SK-N-MC (cell line): ENCODE measurements at regions not wholly inside any gene's neighbourhood (a gene's known extent, or its start where the extent isn't known, plus 50 kb on each side); places are given as distances from the start of the nearest gene placed in this dataset.

Source experiments
- DNase-seq: peaks from one replicate; pipeline ENCODE4 v3.0.0-alpha.2; 2011; ENCODE audit warnings: low read depth, low spot score
- H3K27ac ChIP-seq: fragments of 200-600 bp; sonication (generic); 2 replicates; pipeline ENCODE4 v1.5.1; 2016; ENCODE audit warnings: mixed run types
- H3K36me3 ChIP-seq: fragments of 200-600 bp; sonication (generic); 2 replicates; pipeline ENCODE4 v1.6.1; 2017; ENCODE audit warnings: antibody characterized with exemption, low read length, mixed read lengths; ENCODE audit not compliant: insufficient read depth
- H3K4me3 ChIP-seq: fragments of 200-600 bp; sonication (generic); 2 replicates; pipeline ENCODE4 v1.5.1; 2016
- H3K9ac ChIP-seq: fragments of 200-600 bp; sonication (generic); 2 replicates; pipeline ENCODE4 v1.8.0; 2017; ENCODE audit warnings: mixed run types, mixed read lengths; ENCODE audit not compliant: insufficient read length
- H3K9me3 ChIP-seq: fragments of 200-600 bp; sonication (generic); 2 replicates; pipeline ENCODE4 v1.6.1; 2017; ENCODE audit warnings: low read depth, mild to moderate bottlenecking, antibody characterized with exemption, low read length, moderate library complexity, mixed read lengths
- EZH2 ChIP-seq: fragments of 200-600 bp; sonication (generic); IDR thresholded peaks from one replicate; pipeline ENCODE4 v1.6.1; 2017; ENCODE audit warnings: antibody characterized with exemption
- FOXP2 ChIP-seq: optimal IDR thresholded peaks from 2 replicates; pipeline ENCODE3; 2011; ENCODE audit warnings: mild to moderate bottlenecking, moderate library complexity; ENCODE audit not compliant: insufficient read depth; ENCODE audit errors: extremely low read length, control extremely low read depth
- POLR2AphosphoS5 ChIP-seq: IDR thresholded peaks from 2 replicates; pipeline ENCODE4 v1.6.1; 2012; ENCODE audit warnings: mild to moderate bottlenecking, low read depth, low read length, borderline replicate concordance

DNA sequence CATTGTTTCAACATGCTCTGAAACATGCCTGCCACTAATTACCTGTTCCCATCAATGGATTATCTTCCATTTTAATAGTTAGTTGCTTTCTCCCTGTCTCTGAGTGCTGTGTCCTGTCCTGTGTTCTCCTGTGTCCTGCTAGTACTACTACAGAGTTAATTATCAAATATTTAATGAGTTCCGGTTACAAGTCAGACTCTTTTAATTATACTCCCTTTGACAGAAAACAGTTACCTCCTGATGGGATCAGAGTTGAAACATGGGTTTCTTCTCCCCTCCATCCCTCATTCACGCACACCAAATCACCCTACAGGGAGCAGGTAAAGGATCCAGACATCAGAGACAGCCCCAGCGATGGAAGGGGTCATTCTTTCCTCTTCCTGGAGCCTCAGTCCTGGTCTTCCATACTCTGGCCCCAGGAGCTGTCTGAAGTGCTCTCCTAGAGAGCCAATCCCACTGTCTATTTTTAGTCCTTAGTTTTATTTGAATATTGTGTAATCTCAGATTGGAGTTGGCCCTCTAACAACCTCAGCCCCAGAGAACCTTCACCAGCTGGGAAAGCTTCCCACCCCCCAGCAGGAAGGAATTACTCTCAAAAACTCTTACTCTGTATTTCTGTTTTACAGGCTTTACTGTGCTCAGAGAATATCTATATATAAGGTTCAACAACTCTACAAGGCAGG lies 137.0 kb upstream of the C2CD4B start:
- Histone ChIP-seq H3K36me3 (no peaks in the 10 kb centered on the region), H3K9me3 (no peaks in the 10 kb centered on the region), H3K4me3 (no peak overlapping the region), H3K9ac (no peak overlapping the region), H3K27ac (no peak overlapping the region)
- DNase-seq = no peak
- no peak for TF ChIP-seq FOXP2

DNA sequence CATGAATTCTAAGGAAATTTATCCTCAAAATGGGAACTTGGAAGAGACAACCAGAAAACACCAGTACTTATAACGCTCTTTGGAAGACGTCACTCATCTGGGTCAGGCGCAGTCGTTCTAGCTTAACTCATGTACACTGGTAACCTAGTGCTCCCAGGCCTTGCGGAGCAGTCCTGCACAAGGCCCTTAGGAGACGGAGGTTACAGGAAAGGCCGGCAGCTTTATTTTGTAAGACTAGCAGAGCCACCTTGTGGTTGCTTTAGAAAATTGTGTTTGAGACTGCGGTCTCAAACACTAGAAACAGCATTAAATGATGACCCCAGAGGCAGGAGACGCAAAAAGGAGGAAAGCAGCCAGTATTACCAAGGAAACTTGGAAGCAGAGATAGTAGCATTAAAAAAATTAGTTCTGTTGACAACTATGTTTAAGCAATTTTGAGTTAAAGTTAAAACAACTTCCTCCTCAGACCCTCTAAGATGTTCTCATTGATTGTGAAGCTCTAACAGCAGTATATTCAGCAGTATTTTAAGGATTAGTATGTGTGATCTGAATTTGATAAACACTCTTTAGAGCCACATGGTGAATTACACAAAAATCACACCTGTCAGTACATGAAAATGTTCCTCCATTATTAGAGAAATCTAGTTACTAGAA lies 141.9 kb upstream of the C2CD4B start:
- H3K9ac ChIP-seq = no peak overlapping the region

DNA sequence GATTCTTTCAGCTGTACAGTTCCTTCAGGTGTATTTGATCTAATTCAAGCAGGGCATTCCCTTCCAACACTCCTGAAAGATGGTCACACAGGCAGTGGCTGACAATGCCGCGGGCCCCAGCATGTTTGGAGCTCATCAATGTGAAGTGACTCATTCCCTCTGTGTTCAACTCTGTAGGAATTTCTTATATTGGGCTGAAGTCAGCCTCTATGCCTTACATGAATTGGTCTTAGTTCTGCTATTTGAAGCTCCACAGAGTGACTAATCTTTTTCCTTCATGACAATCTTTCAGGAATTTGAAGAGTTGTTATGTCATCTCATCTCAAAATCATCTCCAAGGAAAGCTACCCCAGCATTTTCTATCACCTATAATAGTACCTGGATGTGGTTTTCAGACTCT lies 142.5 kb upstream of the C2CD4B start:
- no peak overlapping the region for H3K4me3 ChIP-seq
- no peaks in the 10 kb centered on the region for H3K36me3 ChIP-seq
- TF ChIP-seq FOXP2 = no peak
- DNase-seq = no peak
- H3K9me3 ChIP-seq = no peaks in the 10 kb centered on the region
- no peak overlapping the region for H3K9ac ChIP-seq
- no peak overlapping the region for H3K27ac ChIP-seq

More for the DNA sequence above, 141.9 kb upstream of the C2CD4B start:
- Histone ChIP-seq H3K9me3 (no peaks in the 10 kb centered on the region), H3K27ac (no peak overlapping the region), H3K4me3 (no peak overlapping the region), H3K36me3 (no peaks in the 10 kb centered on the region)
- TF ChIP-seq POLR2AphosphoS5 (no peak), FOXP2 (no peak), EZH2 (no peak)
- no peak for DNase-seq

DNA sequence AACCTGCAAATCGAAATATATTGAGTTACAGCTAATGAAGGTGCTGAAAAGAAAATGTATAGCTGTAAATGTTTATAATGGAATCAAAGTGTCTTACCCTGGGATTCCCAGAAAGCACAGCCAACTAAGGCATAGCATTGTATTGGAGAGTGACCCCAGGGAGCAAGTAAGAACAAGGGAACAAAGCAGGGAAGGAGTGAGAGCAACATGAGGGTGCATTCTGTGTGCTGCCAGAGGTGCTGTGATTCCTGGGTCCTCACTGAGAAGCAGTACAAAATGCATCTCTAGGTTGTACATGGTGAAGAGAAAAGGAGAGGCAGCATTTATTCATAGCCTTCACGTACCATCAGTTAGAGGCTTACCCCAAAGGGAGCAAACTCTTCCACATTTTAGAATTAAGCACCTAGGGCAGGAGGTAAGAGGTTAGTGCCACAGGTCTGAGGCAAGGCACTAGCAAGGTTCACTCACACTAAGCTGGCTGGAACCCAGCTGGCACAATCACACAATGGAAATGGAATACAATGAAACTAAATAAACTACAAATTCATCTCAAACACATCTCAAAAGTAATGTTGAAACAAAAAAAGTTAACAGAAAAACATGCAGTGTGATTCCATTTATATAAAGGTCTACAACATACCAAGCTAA lies 151.5 kb upstream of the C2CD4B start:
- no peak overlapping the region for H3K4me3 ChIP-seq
- H3K36me3 ChIP-seq = no peaks in the 10 kb centered on the region
- H3K27ac ChIP-seq = no peak overlapping the region
- DNase-seq = no peak
- H3K9me3 ChIP-seq = no peaks in the 10 kb centered on the region
- H3K9ac ChIP-seq = no peak overlapping the region
- no peak for TF ChIP-seq EZH2
- TF ChIP-seq POLR2AphosphoS5 = no peak
- no peak for TF ChIP-seq FOXP2

DNA sequence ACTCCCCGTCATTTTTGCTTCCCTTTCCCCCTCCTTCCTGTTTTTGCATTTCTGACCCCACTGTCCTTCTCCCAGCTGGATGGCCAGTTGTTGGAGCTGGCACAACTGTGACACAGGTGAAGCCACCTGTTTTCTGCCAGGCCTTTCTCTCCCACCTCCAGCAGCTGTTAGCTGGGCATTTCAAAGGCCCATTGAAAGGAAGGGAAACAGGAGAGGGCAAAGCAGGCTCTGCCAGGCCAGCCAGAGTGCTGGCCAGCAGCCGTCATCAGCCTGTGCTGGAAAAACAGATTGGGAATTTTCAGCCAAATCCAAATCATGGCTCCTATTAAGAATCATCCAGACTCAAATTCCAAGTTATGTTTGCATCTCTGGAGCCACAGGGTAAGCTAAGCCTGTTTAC lies 155.2 kb upstream of the C2CD4B start:
- Histone ChIP-seq H3K9me3 (no peaks in the 10 kb centered on the region), H3K9ac (no peak overlapping the region)

DNA sequence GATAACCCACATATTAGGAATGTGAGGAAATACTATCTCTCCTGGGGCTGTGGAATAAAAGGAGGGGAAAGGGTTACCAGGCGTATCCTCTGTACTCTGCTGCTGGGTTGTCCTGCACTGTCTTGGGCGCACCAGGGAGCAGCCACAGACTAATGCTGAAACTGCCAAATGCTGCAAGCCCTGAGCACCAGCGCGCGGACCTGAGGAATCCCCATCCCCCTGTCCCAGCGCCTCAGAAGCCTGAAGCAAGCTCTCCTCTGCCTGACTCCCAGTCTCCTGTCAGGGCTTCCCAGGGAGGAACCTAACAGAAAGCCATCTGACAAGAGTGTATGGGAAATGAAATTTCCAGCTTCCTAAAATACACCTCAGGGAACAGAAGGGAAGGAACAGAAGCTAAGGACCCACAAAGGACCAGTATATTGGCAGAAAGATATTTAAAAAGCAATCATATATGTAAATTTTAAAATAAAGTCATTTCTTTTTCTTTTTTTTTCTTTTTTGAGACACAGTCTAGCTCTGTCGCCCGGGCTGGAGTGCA lies 158.3 kb upstream of the C2CD4B start:
- no peak for DNase-seq
- no peak for TF ChIP-seq EZH2
- TF ChIP-seq FOXP2 = no peak
- TF ChIP-seq POLR2AphosphoS5 = no peak
- H3K27ac ChIP-seq = no peak overlapping the region
- no peak overlapping the region for H3K4me3 ChIP-seq
- no peaks in the 10 kb centered on the region for H3K9me3 ChIP-seq
- H3K9ac ChIP-seq = no peak overlapping the region
- no peaks in the 10 kb centered on the region for H3K36me3 ChIP-seq

More for the DNA sequence above, 155.2 kb upstream of the C2CD4B start:
- DNase-seq = no peak
- TF ChIP-seq EZH2 (no peak), POLR2AphosphoS5 (no peak), FOXP2 (no peak)
- Histone ChIP-seq H3K27ac (no peak overlapping the region), H3K36me3 (no peaks in the 10 kb centered on the region), H3K4me3 (no peak overlapping the region)

DNA sequence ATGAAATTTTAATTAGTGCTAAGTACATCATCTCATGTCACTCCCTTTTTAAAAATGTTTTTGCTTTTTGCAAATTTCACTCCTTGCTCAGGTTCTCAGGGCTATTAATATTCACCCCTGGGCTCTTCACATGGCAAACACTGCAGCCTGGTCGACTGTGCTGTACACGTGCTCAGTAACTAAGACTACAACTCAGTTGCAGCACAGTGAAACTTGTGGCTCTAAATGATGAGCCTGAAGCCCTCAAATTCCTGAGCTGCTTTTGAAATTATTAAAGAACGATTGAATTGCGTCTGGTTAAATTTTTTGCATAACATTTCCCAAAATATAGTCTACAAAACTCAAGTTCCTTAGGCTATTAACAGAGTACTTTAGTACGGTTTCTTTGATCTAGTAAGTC lies 159.3 kb upstream of the C2CD4B start:
- DNase-seq = no peak
- H3K4me3 ChIP-seq = no peak overlapping the region
- TF ChIP-seq POLR2AphosphoS5 (no peak), EZH2 (no peak), FOXP2 (no peak)
- no peaks in the 10 kb centered on the region for H3K9me3 ChIP-seq
- no peak overlapping the region for H3K27ac ChIP-seq
- no peak overlapping the region for H3K9ac ChIP-seq
- H3K36me3 ChIP-seq = no peaks in the 10 kb centered on the region

DNA sequence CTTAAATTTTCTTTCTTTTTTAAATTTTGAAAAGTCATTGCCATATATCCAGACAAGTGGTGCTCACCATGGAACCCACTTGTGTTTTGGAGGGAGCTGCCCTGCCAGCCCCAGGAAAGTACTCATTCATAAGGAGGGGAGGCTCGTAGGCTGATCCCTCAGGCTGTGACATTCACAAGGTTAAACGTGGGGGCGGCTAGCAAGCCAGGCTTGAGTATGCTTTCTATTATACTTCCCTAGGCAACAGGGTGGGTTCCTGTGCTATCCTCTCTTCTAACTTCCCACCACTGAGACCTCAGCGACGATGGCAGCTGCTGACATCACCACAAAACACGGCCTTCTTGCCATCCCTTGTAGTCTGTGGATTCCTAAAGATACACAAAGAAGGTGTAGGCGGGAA lies 160.5 kb upstream of the C2CD4B start:
- Histone ChIP-seq H3K36me3 (no peaks in the 10 kb centered on the region), H3K27ac (no peak overlapping the region), H3K4me3 (no peak overlapping the region), H3K9ac (no peak overlapping the region), H3K9me3 (no peaks in the 10 kb centered on the region)
- DNase-seq = no peak
- TF ChIP-seq EZH2 = no peak
- TF ChIP-seq POLR2AphosphoS5 = no peak
- TF ChIP-seq FOXP2 = no peak
